HFFc6 (cell line): ENCODE measurements at regions not wholly inside any gene's neighbourhood (a gene's known extent, or its start where the extent isn't known, plus 50 kb on each side); places are given as distances from the start of the nearest gene placed in this dataset.
"Not testable (repeated sequence)": the region's sequence is repeated elsewhere in the genome, so short reads cannot be mapped to it uniquely, and the experiment has no call there.

Experiments
- DNase-seq: peaks from one replicate; pipeline ENCODE4 v3.0.0-alpha.2; 2018
- H3K27ac Mint-ChIP-seq: 2 replicates; pipeline ENCODE4 v1.8.0; 2020; ENCODE audit warnings: mild to moderate bottlenecking, mixed read lengths
- H3K27me3 Mint-ChIP-seq: 2 replicates; pipeline ENCODE4 v1.8.0; 2021; ENCODE audit warnings: mild to moderate bottlenecking, moderate library complexity, mixed read lengths; ENCODE audit not compliant: insufficient read depth
- H3K36me3 Mint-ChIP-seq: 2 replicates; pipeline ENCODE4 v1.8.0; 2021; ENCODE audit warnings: low read depth, mixed read lengths
- H3K4me1 Mint-ChIP-seq: 2 replicates; pipeline ENCODE4 v1.8.0; 2020; ENCODE audit warnings: low read depth, mixed read lengths
- H3K4me3 Mint-ChIP-seq: 2 replicates; pipeline ENCODE4 v1.8.0; 2020; ENCODE audit warnings: mild to moderate bottlenecking, moderate library complexity, mixed read lengths
- H3K9me3 Mint-ChIP-seq: 2 replicates; pipeline ENCODE4 v1.8.0; 2020; ENCODE audit warnings: mild to moderate bottlenecking, mixed read lengths
- TF ChIP-seq, protein P1 (sequence below): fragments of 200-600 bp; sonication (generic); IDR thresholded peaks from 2 replicates; pipeline ENCODE4 v1.5.0; 2021; ENCODE audit warnings: antibody characterized with exemption, mild to moderate bottlenecking

DNA sequence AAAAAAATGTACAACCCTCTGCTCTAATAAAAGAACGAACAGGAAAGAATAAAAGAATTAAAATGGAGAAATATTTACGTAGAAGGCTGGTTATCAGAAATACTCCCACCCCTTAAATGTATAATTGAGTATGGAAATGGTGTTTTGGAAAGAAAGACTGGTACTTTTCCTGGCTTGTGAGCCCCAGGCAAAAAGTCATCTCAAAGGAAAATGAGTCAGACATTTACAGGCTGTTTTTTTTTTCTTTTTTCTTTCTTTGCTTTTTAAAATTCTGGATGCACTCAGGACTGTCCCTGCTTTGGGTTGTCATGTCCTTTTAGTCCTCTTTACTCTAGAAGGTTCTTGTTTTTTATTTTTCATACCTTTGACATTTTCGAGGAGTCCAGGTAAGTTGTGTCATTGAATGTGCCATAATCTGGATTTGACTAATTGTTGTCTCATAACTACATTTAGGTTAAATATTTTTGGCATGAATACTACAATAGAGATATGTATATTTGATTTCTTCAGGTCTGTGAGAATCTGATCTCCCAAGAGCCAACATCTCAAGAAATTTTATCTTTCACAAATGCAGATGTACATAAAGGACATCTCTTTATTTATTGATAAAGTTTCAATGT lies 313.0 kb upstream of the GLI3 start:
- Mint-ChIP-seq H3K4me1 (no peaks in the 10 kb centered on the region), H3K27ac (no peak overlapping the region), H3K36me3 (no peaks in the 10 kb centered on the region), H3K27me3 (no peaks in the 10 kb centered on the region; the same call in none of the 2 replicates), H3K9me3 (peaks cover 6% of the 10 kb centered on the region), H3K4me3 (no peak overlapping the region)
- TF ChIP-seq, protein P1, sequence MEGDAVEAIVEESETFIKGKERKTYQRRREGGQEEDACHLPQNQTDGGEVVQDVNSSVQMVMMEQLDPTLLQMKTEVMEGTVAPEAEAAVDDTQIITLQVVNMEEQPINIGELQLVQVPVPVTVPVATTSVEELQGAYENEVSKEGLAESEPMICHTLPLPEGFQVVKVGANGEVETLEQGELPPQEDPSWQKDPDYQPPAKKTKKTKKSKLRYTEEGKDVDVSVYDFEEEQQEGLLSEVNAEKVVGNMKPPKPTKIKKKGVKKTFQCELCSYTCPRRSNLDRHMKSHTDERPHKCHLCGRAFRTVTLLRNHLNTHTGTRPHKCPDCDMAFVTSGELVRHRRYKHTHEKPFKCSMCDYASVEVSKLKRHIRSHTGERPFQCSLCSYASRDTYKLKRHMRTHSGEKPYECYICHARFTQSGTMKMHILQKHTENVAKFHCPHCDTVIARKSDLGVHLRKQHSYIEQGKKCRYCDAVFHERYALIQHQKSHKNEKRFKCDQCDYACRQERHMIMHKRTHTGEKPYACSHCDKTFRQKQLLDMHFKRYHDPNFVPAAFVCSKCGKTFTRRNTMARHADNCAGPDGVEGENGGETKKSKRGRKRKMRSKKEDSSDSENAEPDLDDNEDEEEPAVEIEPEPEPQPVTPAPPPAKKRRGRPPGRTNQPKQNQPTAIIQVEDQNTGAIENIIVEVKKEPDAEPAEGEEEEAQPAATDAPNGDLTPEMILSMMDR = no peak
- DNase-seq = no peak

DNA sequence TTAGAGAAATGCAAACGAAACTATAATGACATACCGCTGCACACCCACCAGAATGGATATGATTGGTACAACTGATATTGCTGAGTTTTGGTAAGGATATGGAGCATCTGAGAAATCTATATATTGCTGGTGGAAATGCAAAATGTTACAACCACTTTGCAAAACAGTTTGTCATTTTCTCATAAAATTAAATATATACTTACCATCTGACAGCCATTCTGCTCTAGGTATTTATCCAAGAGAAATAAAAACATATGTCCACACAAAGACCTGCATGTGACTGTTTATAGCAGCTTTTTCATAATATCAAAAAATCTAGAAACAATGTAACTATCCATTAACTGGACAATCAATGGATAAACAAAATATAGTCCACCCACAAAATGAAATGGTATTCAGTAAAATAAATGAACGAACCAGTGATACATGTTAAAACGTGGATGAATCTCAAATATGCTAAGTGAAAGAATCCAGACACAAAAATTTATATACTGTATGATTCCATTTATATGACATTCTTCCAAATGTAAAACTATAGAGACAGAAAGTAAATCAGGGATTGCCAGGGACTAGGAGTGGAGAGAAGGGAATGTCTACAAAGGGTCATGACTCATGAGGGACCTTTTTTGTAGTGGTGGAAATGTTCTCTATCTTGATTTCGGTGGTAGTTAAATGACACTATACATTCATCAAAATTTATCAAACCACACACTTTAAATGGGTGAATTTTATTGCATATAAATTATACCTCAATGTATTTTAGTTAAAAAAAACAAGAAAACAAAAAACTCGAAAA lies 312.0 kb upstream of the GLI3 start:
- peaks cover 16% of the 10 kb centered on the region for H3K9me3 Mint-ChIP-seq
- H3K4me3 Mint-ChIP-seq = no peak overlapping the region
- DNase-seq = no peak
- no peaks in the 10 kb centered on the region for H3K4me1 Mint-ChIP-seq
- TF ChIP-seq, protein P1 = no peak
- H3K27me3 Mint-ChIP-seq = no peaks in the 10 kb centered on the region; the same call in 1 of the 2 replicates
- H3K36me3 Mint-ChIP-seq = 0 out of 2 replicates have a peak, but pooled peaks cover 8% of the 10 kb centered on the region
- no peak overlapping the region for H3K27ac Mint-ChIP-seq

DNA sequence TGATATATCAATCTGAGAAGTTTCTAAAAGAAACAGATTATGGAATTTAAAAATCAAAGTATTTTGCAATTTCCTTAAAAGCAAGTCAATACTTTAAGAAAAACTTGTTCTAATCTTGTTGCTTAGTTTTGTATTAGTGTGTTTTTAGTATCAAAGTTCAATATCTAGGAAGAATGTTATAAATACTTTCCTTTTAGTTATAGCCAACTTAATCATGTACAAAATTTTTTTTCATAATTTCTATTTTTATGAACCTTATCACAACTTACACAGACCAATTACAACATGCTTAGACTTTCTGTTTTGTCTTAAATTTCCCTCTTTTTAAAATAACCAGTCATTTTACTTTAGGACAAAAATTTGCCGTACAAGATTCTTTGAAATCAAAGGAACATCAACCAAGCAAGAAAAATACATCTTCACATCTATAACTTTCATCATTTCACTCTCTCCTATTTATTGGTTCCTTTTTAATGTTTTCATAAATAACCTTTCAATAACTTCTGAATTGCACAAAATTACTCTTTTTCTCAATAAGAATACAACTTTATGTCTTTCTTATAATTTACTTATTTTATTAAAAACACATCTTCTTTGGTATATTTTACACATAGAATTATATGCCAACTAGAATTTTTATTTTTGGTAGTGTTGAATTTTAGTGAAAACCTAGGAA lies 308.2 kb upstream of the GLI3 start:
- no peak overlapping the region for H3K4me3 Mint-ChIP-seq
- no peak overlapping the region for H3K27ac Mint-ChIP-seq
- TF ChIP-seq, protein P1 = no peak
- H3K36me3 Mint-ChIP-seq = 0 out of 2 replicates have a peak, but pooled peaks cover 8% of the 10 kb centered on the region
- peaks cover 30% of the 10 kb centered on the region for H3K9me3 Mint-ChIP-seq
- no peak for DNase-seq
- no peaks in the 10 kb centered on the region for H3K4me1 Mint-ChIP-seq
- H3K27me3 Mint-ChIP-seq = no peaks in the 10 kb centered on the region

DNA sequence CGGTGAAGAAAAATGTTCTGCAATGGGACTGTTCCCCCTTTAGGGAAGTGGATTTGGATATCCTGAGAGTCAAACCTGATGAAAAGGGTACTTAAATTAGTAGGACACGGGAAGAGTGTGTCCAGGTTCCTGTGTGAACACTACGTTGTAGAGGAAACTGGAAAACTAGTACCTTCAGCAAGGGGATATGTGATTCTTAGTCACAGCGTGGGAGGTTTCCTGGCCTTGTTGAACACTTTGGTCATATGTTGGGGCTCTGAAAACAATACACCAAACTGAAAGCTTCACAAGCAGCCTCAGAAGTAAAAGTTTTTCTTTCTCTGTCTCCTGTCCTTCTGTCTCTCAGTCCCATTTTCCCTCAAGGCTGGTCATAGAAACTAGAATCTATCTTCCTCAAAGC lies 306.9 kb upstream of the GLI3 start:
- TF ChIP-seq, protein P1 = no peak
- Mint-ChIP-seq H3K36me3 (0 out of 2 replicates have a peak, but pooled peaks cover 8% of the 10 kb centered on the region), H3K4me1 (no peaks in the 10 kb centered on the region), H3K27ac (no peak overlapping the region), H3K9me3 (peaks cover 30% of the 10 kb centered on the region), H3K4me3 (no peak overlapping the region), H3K27me3 (no peaks in the 10 kb centered on the region)
- no peak for DNase-seq

DNA sequence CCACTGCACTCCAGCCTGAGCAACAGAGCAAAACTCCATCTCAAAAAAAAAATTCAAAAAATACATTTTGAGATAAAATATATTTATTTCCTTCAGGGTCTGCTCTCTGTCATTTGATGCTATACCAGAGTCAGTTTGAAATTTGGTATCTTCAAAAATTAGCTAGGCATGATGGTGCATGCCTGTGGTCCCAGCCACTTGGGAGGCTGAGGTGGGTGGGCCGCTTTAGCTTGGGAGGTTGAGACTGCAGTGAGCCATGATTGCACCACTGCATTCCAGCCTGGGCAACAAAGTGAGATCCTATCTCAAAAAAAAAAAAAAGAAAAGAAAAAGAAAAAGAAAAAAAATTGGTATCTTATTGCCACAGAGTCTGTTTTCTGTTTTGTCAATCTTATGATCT lies 305.4 kb upstream of the GLI3 start:
- not testable (repeated sequence) for H3K4me3 Mint-ChIP-seq, H3K27me3 Mint-ChIP-seq

DNA sequence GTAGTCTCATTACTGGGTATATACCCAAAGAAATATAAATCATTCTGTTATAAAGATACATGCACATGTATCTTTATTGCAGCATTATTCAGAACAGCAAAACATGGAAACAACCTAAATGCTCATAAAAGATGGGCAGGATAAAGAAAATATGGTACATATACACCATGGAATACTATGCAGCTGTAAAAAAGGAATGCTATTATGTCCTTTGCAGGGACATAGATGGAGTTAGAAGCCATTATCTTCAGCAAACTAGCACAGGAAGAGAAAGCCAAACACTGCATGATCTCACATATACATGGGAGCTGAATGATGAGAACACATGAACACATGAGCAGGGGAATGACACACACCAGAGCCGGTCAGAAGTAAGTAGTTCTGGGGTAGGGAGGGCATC lies 297.4 kb upstream of the GLI3 start:
- TF ChIP-seq, protein P1 = no peak
- DNase-seq = no peak
- no peaks in the 10 kb centered on the region; the same call in 1 of the 2 replicates for H3K27me3 Mint-ChIP-seq
- no peak overlapping the region for H3K4me3 Mint-ChIP-seq
- H3K4me1 Mint-ChIP-seq = no peaks in the 10 kb centered on the region
- peaks cover 31% of the 10 kb centered on the region for H3K9me3 Mint-ChIP-seq
- no peak overlapping the region for H3K27ac Mint-ChIP-seq
- no peaks in the 10 kb centered on the region for H3K36me3 Mint-ChIP-seq

More for the DNA sequence above, 305.4 kb upstream of the GLI3 start:
- H3K4me1 Mint-ChIP-seq, DNase-seq, H3K27ac Mint-ChIP-seq, H3K36me3 Mint-ChIP-seq: not testable (repeated sequence)
- peaks cover 30% of the 10 kb centered on the region for H3K9me3 Mint-ChIP-seq
